ENCODE measurements at regions not wholly inside any gene's neighbourhood (a gene's known extent, or its start where the extent isn't known, plus 50 kb on each side); places are given as distances from the start of the nearest gene placed in this dataset.

DNA sequence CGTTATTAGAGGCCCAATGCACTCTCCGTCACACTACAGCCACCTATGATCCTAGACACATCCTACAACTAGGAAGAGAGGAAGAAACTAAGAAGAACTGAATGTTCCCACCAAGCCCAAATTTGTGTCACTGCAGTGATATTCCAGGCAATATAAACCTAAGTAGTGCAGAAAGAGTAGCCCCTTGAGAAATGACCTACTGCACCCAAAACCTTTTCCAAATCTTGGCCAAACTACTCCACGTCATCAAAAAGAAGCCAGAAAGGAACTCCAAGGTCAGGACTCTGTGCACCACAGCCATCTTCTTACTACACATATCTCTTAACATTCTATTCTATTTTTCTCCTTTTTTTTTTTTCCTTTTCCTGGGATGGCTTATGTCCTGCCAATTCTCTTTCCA lies 60.2 kb downstream of the ADAMTS1 start:
- no peak for DNase-seq

DNA sequence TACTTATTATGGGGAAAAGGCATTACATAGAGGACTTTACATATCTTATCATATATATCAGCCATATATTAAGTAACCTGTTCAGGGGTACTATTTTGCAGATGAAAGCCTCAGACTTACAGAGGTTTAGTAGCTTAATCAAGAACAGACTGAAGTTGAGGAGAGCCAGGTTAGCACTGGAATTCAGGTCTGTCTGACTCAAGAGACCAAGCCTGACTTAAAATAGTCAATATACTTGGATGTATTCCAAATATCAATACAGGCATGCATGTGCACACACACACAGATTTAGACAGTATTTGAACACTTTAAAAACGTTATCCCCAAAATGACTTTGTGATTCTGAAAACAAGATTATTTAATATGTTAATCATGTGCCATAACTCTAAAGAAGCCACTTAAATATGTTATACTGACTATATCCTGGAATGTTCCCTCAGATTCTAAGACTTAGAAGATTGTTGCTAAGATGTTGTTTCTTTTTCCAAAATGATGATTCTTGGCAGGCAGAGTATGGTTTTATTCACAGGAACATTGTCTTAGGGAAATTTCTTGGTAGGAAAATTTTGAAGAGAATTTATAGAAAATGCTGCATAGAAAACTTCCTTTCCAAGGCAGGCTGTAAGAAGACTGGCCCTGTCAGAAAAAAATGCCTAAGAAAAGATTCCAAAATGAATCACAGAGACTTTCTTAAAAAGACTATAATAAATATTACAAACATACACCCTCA lies 61.6 kb downstream of the ADAMTS1 start:
- no peak for DNase-seq

DNA sequence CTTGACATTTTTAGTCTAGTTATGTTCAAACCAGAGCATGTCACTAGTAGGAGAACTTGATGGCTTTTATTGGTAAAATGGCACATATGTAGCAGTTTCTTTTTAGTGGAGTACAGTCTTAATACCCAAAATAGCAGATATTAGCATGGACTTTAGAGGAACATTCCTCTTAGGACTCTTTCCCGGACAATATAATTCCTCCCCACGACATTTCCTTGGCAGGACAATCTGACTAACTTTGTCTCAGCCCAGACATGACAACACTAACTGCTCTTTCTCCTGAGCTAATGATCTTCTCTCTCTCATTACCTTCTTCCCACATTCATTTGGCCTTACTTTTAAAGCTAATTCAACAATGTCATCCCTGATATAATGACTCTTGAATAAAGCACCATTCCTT lies 62.5 kb downstream of the ADAMTS1 start:
- DNase-seq, result no peak

DNA sequence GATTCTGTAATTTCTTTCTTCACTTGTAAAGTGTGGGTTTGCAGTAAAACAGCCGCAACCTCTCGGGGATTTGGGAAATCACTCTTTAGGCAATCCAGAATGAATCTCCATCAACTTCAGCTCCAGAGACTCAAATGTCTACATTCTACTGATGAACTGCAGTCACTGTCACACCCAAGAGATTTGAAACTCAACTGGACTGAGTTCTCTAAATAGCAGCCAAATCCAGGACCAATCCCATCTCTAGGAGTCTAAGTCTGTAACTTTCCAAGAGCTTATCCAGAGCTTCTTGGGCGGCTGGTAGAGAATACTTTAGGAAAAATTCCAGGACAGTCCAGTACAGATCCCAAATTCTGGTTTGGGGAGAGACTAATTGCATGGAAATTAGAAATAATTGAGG lies 62.9 kb downstream of the ADAMTS1 start:
- DNase-seq, result no peak

DNA sequence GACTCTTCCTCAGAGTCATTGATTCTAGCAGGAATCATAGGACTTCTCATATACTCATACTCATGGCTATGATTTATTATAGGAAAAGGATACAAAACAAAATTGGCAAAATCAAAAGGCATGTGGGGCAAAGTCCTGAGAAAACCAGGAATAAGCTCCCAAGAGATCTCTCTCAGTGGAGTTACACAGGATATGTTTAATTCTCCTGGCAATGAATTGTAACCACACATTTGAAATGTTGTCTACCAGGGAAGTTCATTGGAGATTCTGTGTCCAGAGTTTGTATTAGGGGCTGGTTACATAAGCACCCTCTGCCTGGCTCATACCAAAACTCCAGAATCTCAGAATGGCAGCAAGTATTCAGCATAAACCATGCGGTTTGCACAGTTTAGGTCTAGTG lies 63.9 kb downstream of the ADAMTS1 start:
- DNase-seq, result no peak

DNA sequence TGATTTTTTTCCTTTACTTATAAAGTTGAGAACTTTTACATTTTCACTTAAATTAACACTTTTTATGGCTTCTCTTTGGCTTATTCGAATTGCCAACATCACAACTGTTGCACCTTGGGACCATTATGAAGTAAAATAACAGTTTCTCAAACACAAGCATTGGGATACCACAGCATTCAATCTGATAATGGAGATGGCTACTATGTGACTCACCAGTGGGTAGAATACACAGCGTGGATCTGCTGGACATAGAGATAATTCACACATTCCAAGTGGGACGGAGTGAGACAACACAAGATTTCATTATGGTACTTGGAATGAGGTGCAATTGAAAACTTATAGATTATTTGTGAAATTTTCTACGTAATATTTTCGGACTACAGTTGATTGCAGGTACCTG lies 68.0 kb downstream of the ADAMTS1 start:
- DNase-seq, result no peak

DNA sequence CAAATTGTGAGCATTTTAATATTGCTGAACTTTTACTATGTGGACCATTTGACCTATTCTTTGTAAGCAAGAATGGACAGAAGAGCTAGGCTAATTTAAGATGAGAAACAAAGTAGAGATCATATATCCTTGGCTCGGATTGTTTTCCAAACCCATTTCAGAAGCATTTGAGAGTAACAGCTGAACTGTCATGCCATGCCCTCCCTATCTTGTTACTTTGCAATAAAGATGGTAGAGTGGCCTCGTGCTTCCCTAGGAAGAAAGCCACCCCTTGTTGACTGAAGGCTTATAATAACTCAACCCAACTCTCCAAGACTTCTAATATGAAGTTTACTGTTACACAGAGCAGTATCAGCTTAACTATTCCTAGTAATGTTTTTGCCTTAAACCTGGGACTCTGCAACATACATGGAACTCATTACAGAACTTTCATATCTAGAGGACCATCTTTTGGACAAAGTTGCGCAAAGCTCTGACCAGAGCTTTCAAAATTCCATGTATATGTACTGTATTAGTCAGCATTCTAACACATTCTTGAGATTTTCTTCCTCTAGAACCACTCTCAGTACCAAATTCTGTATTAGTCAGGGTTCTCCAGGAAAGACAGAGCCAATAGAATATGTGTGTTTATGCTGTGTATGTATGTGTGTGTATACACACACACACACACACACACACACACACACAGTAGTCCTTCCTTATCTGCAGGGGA lies 68.7 kb downstream of the ADAMTS1 start:
- DNase-seq, result no peak

DNA sequence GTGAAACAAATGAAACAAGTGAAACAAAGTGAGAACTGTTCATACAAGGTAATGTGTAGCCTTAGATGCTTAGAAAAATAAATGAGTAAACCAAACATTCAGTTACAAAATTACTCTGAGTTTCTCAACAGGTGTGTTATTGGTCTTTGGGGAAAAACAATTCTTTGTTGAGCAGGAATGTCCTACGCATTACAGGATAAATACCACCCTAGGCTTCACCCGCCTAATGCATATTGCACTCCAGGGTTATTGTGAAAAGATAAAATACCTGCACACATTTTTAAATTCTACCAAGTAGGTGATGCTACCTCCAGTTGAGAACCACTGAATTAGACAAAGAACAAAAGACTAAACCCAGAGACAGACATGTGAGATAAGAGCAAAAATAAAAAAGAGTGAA lies 72.2 kb downstream of the ADAMTS1 start:
- DNase-seq, result no peak

DNA sequence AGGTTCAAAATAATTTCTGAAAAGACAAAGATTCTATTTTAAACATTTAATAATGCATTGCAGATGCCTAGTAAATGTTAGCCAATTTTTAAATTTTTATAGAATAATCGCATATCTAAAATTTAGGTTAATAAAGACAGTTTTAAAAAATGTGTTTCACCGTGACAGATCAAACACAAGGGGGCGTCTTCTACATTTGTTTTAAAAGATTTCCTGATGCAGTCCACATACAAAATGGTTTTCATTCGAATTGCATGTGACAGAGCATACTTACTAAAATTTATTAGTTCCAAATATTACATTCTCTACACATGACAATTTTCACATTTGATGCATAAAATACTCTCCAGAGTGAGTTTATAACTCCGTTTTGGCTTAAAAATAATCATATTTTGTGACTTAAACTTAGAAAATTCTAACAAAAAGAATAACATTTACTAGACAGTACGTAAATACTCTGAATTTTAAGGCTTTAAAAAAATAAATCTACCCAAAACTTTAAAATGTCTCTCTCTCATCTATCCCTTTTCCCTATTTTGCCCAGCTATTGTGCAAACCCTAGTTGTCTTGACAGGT lies 75.5 kb downstream of the ADAMTS1 start:
- no peak for DNase-seq

DNA sequence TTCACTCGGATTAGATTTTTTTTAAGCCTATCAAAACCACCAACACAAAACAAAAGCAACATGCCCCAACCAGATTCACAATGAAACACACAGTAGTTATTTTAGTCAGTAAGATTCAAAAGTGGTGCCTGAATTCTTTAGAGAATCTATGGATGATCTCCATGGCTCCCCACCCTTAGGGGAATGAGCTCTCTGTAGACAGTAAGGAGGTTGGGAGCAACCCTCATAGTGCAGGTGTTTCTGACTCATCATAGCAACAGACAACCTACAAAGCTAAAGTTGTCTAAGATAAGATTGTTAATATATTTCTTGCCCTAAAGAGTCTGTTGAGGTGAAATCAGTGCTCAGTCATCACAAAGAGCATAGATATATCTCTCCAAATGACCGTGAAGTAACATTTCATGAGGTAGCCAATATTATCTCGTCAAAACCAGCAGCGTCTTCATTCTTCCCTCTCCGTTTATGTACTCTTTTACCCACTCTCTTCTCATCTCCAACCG lies 78.3 kb downstream of the ADAMTS1 start:
- DNase-seq, result no peak

DNA sequence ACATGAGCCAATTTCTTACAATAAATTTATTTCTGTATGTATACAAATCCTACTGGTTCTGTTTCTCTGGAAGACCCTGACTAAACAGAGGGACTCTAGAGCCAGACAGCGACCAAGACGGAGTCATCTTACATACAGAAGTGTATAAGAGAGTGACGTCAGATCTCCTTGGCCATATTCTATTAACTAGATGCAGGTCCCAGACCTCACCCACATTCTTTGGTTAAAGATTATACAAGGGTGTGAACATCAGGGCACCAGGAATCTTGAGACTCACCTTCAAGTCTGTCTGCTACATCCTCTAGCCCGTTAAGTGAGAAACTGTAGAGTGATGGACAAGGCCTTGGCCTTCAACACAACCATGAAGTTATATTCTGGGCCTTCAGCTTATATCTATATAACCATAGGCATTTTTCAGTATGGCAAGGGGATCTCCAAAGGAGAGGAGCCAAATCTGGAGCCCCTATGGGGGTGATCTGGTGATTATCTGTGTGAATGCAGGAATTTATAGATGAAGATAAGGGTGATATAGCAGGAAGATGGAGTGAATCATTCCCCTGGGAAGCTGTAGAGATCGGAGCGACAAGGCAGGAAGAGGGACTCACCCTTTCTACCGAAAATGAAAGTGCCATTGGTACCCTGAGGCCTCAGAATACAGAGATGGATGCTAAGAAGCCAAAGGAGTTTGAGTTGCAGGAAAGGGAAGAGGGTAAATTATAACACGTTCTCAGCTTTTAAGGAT lies 83.9 kb downstream of the ADAMTS1 start:
- DNase-seq, result no peak

DNA sequence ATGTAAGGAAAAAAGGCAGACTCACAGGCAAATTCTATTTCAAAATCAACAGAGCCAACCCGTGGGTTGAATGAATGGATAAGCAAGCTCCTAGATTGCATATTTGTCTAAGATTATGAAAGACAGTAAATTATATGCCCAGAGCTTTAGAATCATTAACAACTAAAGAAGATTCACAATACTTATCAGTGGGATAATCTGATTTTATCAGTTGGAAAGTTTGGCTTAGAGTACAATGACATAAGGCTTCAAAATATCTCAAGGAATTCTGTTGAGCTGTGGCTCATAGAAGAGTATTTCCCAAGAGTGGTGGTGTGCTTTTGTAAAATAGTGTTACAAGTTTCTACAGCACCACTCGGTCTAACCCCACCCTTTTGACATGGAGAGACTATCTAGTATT lies 85.5 kb downstream of the ADAMTS1 start:
- DNase-seq, result no peak

DNA sequence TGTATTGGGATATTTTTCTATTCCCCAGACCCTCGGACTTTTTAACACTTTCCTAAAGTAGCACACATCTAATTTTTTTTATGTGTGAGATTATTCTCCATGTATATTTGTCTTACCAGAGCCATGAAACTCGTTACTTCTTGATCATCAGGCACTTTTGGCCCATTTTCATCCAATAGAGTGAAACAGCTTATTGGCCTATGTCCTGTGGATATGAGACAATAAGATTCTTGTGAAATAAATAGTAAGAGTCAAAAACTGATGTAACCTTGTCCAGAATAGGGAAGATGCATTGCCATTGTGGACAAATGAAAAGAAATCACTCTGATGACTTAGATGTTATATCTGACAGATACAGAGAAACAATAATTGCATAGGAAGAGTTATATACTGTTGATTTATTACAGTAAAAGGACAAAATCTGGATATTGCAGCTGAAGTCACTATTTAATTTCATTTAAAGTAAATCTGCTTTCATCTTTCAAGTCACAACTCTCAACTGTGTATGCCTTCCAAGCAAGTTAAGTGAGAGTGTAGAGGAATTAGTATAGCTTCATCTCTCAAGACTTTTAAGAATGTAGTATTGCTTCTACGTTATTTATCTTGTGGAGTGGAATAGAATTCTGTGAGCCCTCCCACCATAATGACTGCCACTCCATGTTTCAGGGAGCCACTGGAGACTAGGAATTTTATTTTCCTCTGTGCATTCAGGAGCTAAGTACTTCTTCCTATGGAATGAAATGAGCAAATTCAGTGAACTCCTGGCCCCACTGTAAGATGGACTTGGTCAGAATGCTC lies 86.9 kb downstream of the ADAMTS1 start:
- DNase-seq, result no peak

DNA sequence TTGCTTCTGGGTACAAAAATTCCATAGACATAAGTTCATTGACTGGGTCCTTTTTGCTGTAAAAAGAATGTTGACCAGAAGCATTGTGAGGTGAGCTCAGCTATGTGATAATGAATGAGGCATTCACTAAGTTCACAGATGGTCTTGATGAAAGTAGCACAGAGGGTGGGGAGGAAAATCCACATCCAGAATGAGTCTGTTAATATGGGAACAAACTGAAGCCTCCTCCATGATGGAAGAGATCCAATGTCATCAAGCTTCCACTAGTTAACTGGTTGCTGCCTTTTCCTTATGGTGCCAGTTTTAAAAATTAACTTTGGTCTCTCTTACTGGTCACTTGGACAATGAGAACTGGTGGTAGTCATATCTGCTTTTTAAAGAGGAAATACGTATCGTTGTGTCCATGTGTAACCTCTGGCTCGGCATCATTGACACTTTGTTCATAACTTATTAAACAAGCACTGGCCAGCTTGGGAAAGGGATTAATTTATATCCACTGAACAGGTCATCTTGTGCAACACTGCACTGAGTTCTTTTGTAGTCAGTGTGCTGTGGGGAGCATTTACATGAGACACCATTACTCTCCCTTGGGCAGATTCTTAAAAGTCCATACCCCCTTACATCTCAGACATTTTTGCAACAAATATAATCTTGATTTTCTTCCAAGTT lies 88.6 kb downstream of the ADAMTS1 start:
- DNase-seq, result no peak

DNA sequence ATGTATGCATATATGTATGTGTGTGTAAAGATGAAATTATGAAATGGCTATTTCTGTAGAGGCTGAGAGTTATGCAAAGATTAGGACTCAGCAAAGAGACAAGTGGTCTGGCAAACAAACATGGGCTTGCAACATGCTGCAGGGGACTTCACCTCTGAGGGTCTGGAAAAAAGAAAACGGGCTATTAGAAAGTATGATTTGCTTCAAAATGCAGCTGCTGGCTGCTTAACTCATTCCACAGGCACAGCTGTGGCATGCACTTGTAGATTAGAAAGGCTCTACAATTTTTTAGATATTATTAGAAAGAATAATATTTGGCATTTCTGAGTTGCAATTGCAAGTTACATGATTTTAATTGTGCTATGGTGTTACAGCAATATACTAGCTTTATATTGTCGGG lies 90.4 kb downstream of the ADAMTS1 start:
- no peak for DNase-seq

DNA sequence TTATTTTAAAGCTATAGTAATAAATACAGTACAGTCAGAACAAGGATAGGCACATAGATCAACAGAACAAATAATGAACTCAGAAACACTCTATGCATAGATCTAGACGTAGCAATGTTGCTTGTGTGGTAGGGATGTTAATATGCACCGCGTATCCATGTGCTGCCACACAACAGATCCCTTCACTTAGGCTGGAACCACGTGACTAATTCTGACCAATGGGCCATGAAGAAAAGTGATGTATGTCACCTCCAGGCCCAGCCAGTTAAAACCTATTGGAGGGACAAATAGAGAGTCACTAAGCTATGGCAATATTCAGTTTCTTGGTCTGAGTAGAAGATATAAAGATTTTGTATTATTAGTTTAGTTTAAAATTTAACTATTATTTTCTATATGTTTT lies 91.4 kb downstream of the ADAMTS1 start:
- no peak for DNase-seq

DNA sequence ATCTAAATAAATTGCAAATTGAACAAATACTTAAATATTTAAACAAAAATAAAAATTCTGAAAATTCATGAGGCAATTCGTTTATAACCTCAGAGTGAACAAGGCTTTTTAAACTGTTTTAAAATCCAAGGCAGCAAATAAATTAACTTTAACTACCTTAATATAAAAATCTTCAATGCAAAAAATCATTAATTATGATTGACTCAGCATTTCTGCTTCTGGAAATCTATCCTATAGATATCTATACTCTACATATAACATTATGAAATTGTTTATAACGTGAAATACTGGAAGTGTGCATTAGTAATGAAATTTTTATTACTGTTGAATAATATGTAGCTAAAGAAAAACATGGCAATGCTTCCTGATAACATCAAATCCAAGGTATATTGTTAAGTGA lies 92.4 kb downstream of the ADAMTS1 start:
- DNase-seq, result no peak

DNA sequence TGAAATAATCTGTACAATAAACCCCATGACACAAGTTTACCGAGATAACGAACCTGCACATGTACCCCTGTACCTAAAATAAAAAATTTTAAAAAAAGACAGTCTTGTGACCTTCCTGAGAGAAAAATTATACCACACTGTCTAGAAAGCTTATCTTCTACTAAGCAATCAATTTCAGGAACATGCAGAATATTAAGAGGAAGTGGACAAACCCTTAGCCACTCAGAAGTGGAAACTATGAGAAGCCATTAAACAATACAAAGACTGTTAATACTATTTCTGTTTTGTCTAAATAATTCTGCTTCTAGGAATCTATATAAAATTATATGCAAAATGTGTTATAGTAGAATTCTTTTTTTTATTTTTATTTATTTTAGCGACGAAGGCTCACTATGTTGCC lies 93.9 kb downstream of the ADAMTS1 start:
- DNase-seq, result no peak

DNA sequence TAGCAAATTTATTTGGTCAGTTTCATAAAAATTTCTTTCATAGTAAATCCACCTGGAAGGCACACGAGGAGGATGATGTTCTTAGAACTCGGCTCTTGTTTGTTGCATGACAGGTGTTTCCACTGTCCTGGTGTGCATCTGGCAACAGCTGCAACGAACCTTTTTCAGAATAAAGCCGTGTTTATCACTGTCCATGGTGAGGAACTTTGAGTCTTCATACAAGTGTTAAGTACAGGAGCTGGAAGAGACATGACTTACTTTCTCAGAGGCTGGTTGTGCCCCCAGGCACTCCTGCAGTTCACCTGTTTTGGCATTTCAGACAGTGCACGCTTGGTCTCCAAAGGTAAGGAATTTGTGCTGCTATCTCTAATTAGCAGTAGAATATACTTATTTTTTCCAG lies 97.1 kb downstream of the ADAMTS1 start:
- no peak for DNase-seq

DNA sequence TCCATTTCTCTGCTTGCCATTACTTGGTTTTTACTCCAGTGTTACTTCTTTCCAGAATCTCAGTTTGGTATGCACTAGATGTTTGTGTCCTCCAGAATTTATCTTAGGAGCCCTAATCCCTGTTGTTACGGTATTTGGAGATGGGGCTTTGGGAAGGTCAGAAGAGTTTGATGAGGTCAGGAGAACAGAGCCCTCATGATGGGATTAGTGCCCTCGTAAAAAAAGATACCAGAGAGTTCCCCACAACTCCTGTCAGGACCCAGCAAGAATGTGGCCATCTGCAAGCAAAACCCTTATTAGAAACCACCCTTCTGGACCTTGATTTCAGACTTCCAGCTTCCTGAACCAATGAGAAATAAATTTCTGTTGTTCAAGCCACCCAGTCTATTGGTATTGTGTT lies 98.0 kb downstream of the ADAMTS1 start:
- DNase-seq, result no peak

DNA sequence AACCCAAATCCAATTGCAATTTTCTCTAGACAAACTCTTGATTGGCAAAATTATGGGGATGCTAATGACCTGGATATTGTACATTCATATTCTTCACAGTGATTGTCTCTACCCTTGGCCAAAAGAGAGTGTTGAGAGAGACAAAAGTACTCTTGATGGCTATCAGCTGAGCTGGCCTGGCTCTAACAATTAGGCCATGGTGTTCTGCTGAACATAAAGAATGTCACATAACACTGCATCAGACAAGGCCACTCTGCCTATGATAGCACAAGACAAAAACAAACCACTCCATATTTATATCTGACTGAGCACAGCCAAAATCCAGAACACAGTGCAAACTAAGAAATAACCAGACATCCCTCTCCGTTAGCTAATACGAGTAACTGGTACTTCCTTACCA lies 101.7 kb downstream of the ADAMTS1 start:
- no peak for DNase-seq

DNA sequence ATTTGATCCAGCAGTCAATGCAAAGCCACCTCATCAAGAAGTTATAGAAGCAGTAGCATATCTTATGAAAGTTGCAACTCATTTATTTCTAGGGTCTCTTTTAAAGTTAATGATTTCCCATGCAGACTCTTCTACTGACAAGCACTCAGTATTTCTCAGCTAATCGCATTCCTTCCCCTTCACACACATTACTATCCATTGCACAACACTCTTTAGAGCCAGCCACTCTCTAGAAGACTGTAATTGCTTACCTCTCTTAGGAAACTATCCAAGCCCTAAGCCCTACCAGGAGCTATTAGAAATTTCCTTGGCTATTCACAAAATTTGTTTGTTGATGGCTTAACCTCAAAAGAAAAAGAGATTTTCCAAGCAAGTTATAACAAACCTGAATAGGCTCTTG lies 106.0 kb downstream of the ADAMTS1 start:
- no peak for DNase-seq

Measured in NCI-H2107 (cell line).